SK-N-SH (cell line): ENCODE measurements at regions not wholly inside any gene's neighbourhood (a gene's known extent, or its start where the extent isn't known, plus 50 kb on each side); places are given as distances from the start of the nearest gene placed in this dataset.

Experiments
- CTCF ChIA-PET: fragments of 300-600, 350-600 bp; formaldehyde crosslinking; extraction: SDS; loops from one replicate; lab custom pipeline; 2021; lab: Yijun Ruan, JAX
- POLR2A ChIA-PET: fragments of 350-600 bp; sonication (Branson Sonifier 250); formaldehyde crosslinking; extraction: SDS; loops from one replicate; lab custom pipeline; 2020; ENCODE audit warnings: antibody characterized with exemption, inconsistent platforms; lab: Yijun Ruan, JAX
- DNase-seq: peaks from one replicate; pipeline ENCODE4 v3.0.0; 2012
- H2AFZ ChIP-seq: fragments of 200-600 bp; sonication (generic); 2 replicates; pipeline ENCODE4 v1.8.1; 2016; ENCODE audit warnings: antibody characterized with exemption, mild to moderate bottlenecking, low read depth
- H3F3A ChIP-seq: fragments of 200-600 bp; sonication (generic); replicated peaks from 2 replicates; pipeline ENCODE3; 2016; ENCODE audit warnings: antibody characterized with exemption, mild to moderate bottlenecking; ENCODE audit not compliant: insufficient read depth
- H3K27ac ChIP-seq, 2 experiments: fragments of 200-500 bp in 1 of 2; fragments of 200-600 bp in 1 of 2; sonication (Bioruptor generic) in 1 of 2; sonication (generic), shearing (Covaris generic) in 1 of 2; 2 replicates each; pipeline versions ENCODE4 v1.5.1 to v1.6.1; 2014 to 2016; ENCODE audit warnings: low read depth in 2 of 2, inconsistent platforms in 1 of 2, low read length in 1 of 2, mild to moderate bottlenecking in 1 of 2, mixed read lengths in 1 of 2
- H3K27me3 ChIP-seq: fragments of 200-600 bp; sonication (generic), shearing (Covaris generic); 2 replicates; pipeline ENCODE4 v1.6.1; 2016; ENCODE audit warnings: mixed run types; ENCODE audit not compliant: insufficient read depth
- H3K36me3 ChIP-seq, 2 experiments: fragments of 200-500 bp in 1 of 2; fragments of 200-600 bp in 1 of 2; sonication (Bioruptor generic) in 1 of 2; sonication (generic) in 1 of 2; replicated peaks in 1 of 2; 2 replicates each; pipeline versions ENCODE3 to v1.5.1; 2014 to 2016; ENCODE audit warnings: low read length in 1 of 2, mild to moderate bottlenecking in 1 of 2; ENCODE audit not compliant: insufficient read depth in 2 of 2, control insufficient read depth in 1 of 2
- H3K4me1 ChIP-seq, 2 experiments: fragments of 200-500 bp in 1 of 2; fragments of 200-600 bp in 1 of 2; sonication (Bioruptor generic) in 1 of 2; sonication (generic), shearing (Covaris generic) in 1 of 2; 2 replicates each; pipeline versions ENCODE4 v1.5.1 to v1.6.1; 2014 to 2016; ENCODE audit warnings: low read depth in 1 of 2, low read length in 1 of 2, mixed run types in 1 of 2; ENCODE audit not compliant: insufficient read depth in 2 of 2, control insufficient read depth in 1 of 2
- H3K4me2 ChIP-seq: fragments of 200-600 bp; sonication (generic), shearing (Covaris generic); 2 replicates; pipeline ENCODE4 v1.6.1; 2017; ENCODE audit warnings: mixed run types
- H3K4me3 ChIP-seq, 2 experiments: fragments of 200-500 bp in 1 of 2; fragments of 200-600 bp in 1 of 2; sonication (Bioruptor generic) in 1 of 2; sonication (generic), shearing (Covaris generic) in 1 of 2; 2 replicates each; pipeline versions ENCODE4 v1.5.1 to v1.8.1; 2014 to 2016; ENCODE audit warnings: low read depth in 2 of 2, inconsistent platforms in 1 of 2, low read length in 1 of 2, mild to moderate bottlenecking in 1 of 2, mixed read lengths in 1 of 2, moderate library complexity in 1 of 2
- H3K79me2 ChIP-seq: fragments of 200-600 bp; sonication (generic); 2 replicates; pipeline ENCODE4 v1.8.1; 2017; ENCODE audit warnings: mild to moderate bottlenecking; ENCODE audit not compliant: insufficient read depth
- H3K9ac ChIP-seq: fragments of 200-600 bp; sonication (generic); 2 replicates; pipeline ENCODE4 v1.6.1; 2017; ENCODE audit warnings: mixed run types
- H3K9me2 ChIP-seq: fragments of 200-600 bp; sonication (generic); 2 replicates; pipeline ENCODE4 v1.6.1; 2017; ENCODE audit warnings: mixed run types
- H3K9me3 ChIP-seq: fragments of 200-600 bp; sonication (generic); 2 replicates; pipeline ENCODE4 v1.6.1; 2017; ENCODE audit warnings: mixed run types, mild to moderate bottlenecking, moderate library complexity
- H4K20me1 ChIP-seq: fragments of 200-600 bp; sonication (generic); 2 replicates; pipeline ENCODE4 v1.6.1; 2017; ENCODE audit warnings: mild to moderate bottlenecking, mixed run types; ENCODE audit not compliant: insufficient read depth
- CHD2 ChIP-seq: fragments of 150-350 bp; IDR thresholded peaks from 2 replicates; pipeline ENCODE4 v1.6.1; 2018; ENCODE audit warnings: low read length; ENCODE audit not compliant: partially characterized antibody
- ELF1 ChIP-seq: IDR thresholded peaks from 2 replicates; pipeline ENCODE4 v1.4.0; 2012
- EP300 ChIP-seq, 2 experiments: IDR thresholded peaks; 2 replicates each; pipeline versions ENCODE4 v1.4.0 to v1.6.1; 2012; ENCODE audit warnings: borderline replicate concordance in 1 of 2, low read depth in 1 of 2, low read length in 1 of 2
- FOSL2 ChIP-seq: IDR thresholded peaks from 2 replicates; pipeline ENCODE4 v1.4.0; 2012; ENCODE audit warnings: low read depth, mild to moderate bottlenecking, moderate library complexity, borderline replicate concordance
- FOXJ3 ChIP-seq: sonication (generic); formaldehyde crosslinking; IDR thresholded peaks from 2 replicates; pipeline ENCODE4 v1.5.1; 2020; ENCODE audit warnings: mild to moderate bottlenecking, missing genetic modification reagents
- MEF2A ChIP-seq: IDR thresholded peaks from 2 replicates; pipeline ENCODE4 v1.4.0; 2012; ENCODE audit warnings: low read depth, borderline replicate concordance
- MXI1 ChIP-seq: IDR thresholded peaks from 2 replicates; pipeline ENCODE4 v1.6.1; 2012; ENCODE audit warnings: mild to moderate bottlenecking, low read depth, low read length, improper control_type of control experiment
- NFIC ChIP-seq: IDR thresholded peaks from 2 replicates; pipeline ENCODE4 v1.4.0; 2012; ENCODE audit warnings: borderline replicate concordance
- NRF1 ChIP-seq: IDR thresholded peaks from 2 replicates; pipeline ENCODE4 v1.6.1; 2012; ENCODE audit warnings: low read depth, mild to moderate bottlenecking, low read length
- PBX3 ChIP-seq: IDR thresholded peaks from 2 replicates; pipeline ENCODE4; 2012
- POLR2AphosphoS5 ChIP-seq: IDR thresholded peaks from 2 replicates; pipeline ENCODE4 v1.6.1; 2012; ENCODE audit warnings: low read depth, low read length
- RXRA ChIP-seq: IDR thresholded peaks from 2 replicates; pipeline ENCODE4 v1.4.0; 2012; ENCODE audit warnings: low read depth, mild to moderate bottlenecking, borderline replicate concordance
- TCF12 ChIP-seq: IDR thresholded peaks from 2 replicates; pipeline ENCODE4 v1.4.0; 2012
- TEAD4 ChIP-seq: IDR thresholded peaks from 2 replicates; pipeline ENCODE4 v1.4.0; 2012; ENCODE audit warnings: mild to moderate bottlenecking, borderline replicate concordance; ENCODE audit not compliant: insufficient read depth
- USF2 ChIP-seq: fragments of 150-350 bp; IDR thresholded peaks from 2 replicates; pipeline ENCODE4 v1.6.1; 2017; ENCODE audit warnings: antibody characterized with exemption, low read length, low read depth, borderline replicate concordance
- YY1 ChIP-seq: IDR thresholded peaks from 2 replicates; pipeline ENCODE4 v1.4.0; 2012; ENCODE audit warnings: low read depth, mild to moderate bottlenecking
- WGBS: methylation state at CpG from one replicate; pipeline ENCODE4 v1.1.6; 2017; ENCODE audit warnings: low lambda C conversion rate; 5-methylcytosine and 5-hydroxymethylcytosine counted together
- TF ChIP-seq, protein P1 (sequence below): fragments of 200-600 bp; sonication (generic); IDR thresholded peaks from 2 replicates; pipeline ENCODE4 v1.6.1; 2017; ENCODE audit warnings: antibody characterized with exemption, mild to moderate bottlenecking, moderate library complexity

- POLR2A ChIA-PET = no interaction called here
These were observed 68.3 kb upstream of the UBAC2 start for GRCh38 chr13:99132295-99132835.

GRCh38 chr13:99133230-99133629, 67.4 kb upstream of the UBAC2 start:
- Histone ChIP-seq H3K4me1 (no peaks in the 10 kb centered on the region), H3K36me3 (no peaks in the 10 kb centered on the region), H3K9me2 (no peaks in the 10 kb centered on the region), H3K9me3 (no peaks in the 10 kb centered on the region), H3K27ac (no peak overlapping the region), H3K79me2 (no peaks in the 10 kb centered on the region), H3K4me3 (no peak overlapping the region), H3K27me3 (no peaks in the 10 kb centered on the region), H3K4me2 (no peak overlapping the region), H2AFZ (no peak overlapping the region), H3K9ac (no peak overlapping the region), H4K20me1 (no peaks in the 10 kb centered on the region), H3F3A (no peaks in the 10 kb centered on the region)
- ChIA-PET CTCF (no interaction called here), POLR2A (no interaction called here)
- no peak for DNase-seq
- 90% methylated on average over 1 of the region's 1 CpG for WGBS
- TF ChIP-seq USF2 (no peak), EP300 (IDR thresholded peaks at IDR 0.05; ENCODE audit: borderline replicate concordance in 1 of 2, low read depth in 1 of 2, low read length in 1 of 2) (no peak), CHD2 (no peak), MEF2A (no peak), RXRA (no peak), ELF1 (no peak), MXI1 (no peak)
- TF ChIP-seq, protein P1, sequence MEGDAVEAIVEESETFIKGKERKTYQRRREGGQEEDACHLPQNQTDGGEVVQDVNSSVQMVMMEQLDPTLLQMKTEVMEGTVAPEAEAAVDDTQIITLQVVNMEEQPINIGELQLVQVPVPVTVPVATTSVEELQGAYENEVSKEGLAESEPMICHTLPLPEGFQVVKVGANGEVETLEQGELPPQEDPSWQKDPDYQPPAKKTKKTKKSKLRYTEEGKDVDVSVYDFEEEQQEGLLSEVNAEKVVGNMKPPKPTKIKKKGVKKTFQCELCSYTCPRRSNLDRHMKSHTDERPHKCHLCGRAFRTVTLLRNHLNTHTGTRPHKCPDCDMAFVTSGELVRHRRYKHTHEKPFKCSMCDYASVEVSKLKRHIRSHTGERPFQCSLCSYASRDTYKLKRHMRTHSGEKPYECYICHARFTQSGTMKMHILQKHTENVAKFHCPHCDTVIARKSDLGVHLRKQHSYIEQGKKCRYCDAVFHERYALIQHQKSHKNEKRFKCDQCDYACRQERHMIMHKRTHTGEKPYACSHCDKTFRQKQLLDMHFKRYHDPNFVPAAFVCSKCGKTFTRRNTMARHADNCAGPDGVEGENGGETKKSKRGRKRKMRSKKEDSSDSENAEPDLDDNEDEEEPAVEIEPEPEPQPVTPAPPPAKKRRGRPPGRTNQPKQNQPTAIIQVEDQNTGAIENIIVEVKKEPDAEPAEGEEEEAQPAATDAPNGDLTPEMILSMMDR = no peak

More at GRCh38 chr13:99132295-99132835, 68.3 kb upstream of the UBAC2 start:
- Histone ChIP-seq H3K4me1 (no peaks in the 10 kb centered on the region), H3K36me3 (no peaks in the 10 kb centered on the region), H3K4me3 (no peak overlapping the region), H3K9me2 (no peaks in the 10 kb centered on the region)
- DNase-seq = no peak
- no peak for TF ChIP-seq EP300 (IDR thresholded peaks at IDR 0.05; ENCODE audit: borderline replicate concordance in 1 of 2, low read depth in 1 of 2, low read length in 1 of 2)
- TF ChIP-seq POLR2AphosphoS5 = no peak
- no peak for TF ChIP-seq PBX3
- TF ChIP-seq, protein P1 = no peak
- no peak for TF ChIP-seq TCF12
- TF ChIP-seq YY1 = no peak
- no peak for TF ChIP-seq TEAD4
- TF ChIP-seq RXRA = no peak
- TF ChIP-seq FOSL2 = no peak
- TF ChIP-seq NFIC = no peak
- no peak for TF ChIP-seq FOXJ3 (CRISPR knock-in tag)
- TF ChIP-seq CHD2 = no peak
- no peak for TF ChIP-seq NRF1
- no peak for TF ChIP-seq USF2
- TF ChIP-seq, all 33 proteins: peak for 0
- no peak overlapping the region for H3K4me2 ChIP-seq
- H2AFZ ChIP-seq = no peak overlapping the region
- no peaks in the 10 kb centered on the region for H3F3A ChIP-seq
- no peak overlapping the region for H3K9ac ChIP-seq
- H3K27me3 ChIP-seq = no peaks in the 10 kb centered on the region
- no peaks in the 10 kb centered on the region for H3K79me2 ChIP-seq
- no peaks in the 10 kb centered on the region for H3K9me3 ChIP-seq
- no peaks in the 10 kb centered on the region for H4K20me1 ChIP-seq
- CTCF ChIA-PET = interaction anchor here (0.7 kb wide), 1 partner anchor 304 kb away, joined by 3 read pairs; no protein-coding TSS in a partner anchor
- no peak overlapping the region for H3K27ac ChIP-seq
